IMR-90 (cell line): ENCODE measurements at regions not wholly inside any gene's neighbourhood (a gene's known extent, or its start where the extent isn't known, plus 50 kb on each side); places are given as distances from the start of the nearest gene placed in this dataset.

ENCODE experiments used
- ATAC-seq: fragments of 200-7000 bp; cut with Tn5 transposase; 2 replicates; pipeline ENCODE4 v1.9.1; 2020; ENCODE audit warnings: low read depth, mild to moderate bottlenecking, moderate library complexity
- BruUV-seq: library from RNA; stranded (reverse); fragments of 400-500 nt; replicated peaks from 2 replicates; lab custom pipeline; 2021; lab: Mats Ljungman, UMichigan
- CTCF ChIA-PET: fragments of 300-600 bp; formaldehyde crosslinking; extraction: SDS; loops from one replicate; lab custom pipeline; 2021; ENCODE audit warnings: antibody characterized with exemption; lab: Yijun Ruan, JAX
- POLR2A ChIA-PET: fragments of 300-600 bp; sonication (Branson Sonifier 250); formaldehyde crosslinking; loops from one replicate; lab custom pipeline; 2022; ENCODE audit warnings: antibody characterized with exemption; ENCODE audit not compliant: unreplicated experiment; lab: Charles Lee
- DNase-seq: peaks from one replicate; pipeline ENCODE4 v3.0.0; 2013
- H2AFZ ChIP-seq: replicated peaks from 2 replicates; pipeline ENCODE3; 2013; ENCODE audit warnings: low read length, mild to moderate bottlenecking; ENCODE audit not compliant: poor library complexity
- H2AK5ac ChIP-seq: 2 replicates; pipeline ENCODE4 v1.6.1; 2013; ENCODE audit warnings: low read depth, low read length, inconsistent platforms
- H2AK9ac ChIP-seq: replicated peaks from 2 replicates; pipeline ENCODE3; 2013; ENCODE audit warnings: mild to moderate bottlenecking, low read depth, low read length, moderate library complexity; ENCODE audit not compliant: poor library complexity
- H2BK120ac ChIP-seq: 2 replicates; pipeline ENCODE4 v1.6.1; 2013; ENCODE audit warnings: low read depth, low read length, inconsistent platforms
- H2BK15ac ChIP-seq: 3 replicates; pipeline ENCODE4 v1.6.1; 2013; ENCODE audit warnings: low read depth, low read length, inconsistent platforms
- H2BK20ac ChIP-seq: 2 replicates; pipeline ENCODE4 v1.6.1; 2013; ENCODE audit warnings: low read depth, mild to moderate bottlenecking, inconsistent platforms, low read length, moderate library complexity
- H2BK5ac ChIP-seq: 2 replicates; pipeline ENCODE4 v1.6.1; 2013; ENCODE audit warnings: mild to moderate bottlenecking, low read depth, low read length, inconsistent platforms; ENCODE audit not compliant: poor library complexity, severe bottlenecking
- H3K14ac ChIP-seq: replicated peaks from 2 replicates; pipeline ENCODE4 v1.6.1; 2013; ENCODE audit warnings: low read depth, low read length, inconsistent platforms
- H3K18ac ChIP-seq: 2 replicates; pipeline ENCODE4 v1.6.1; 2013; ENCODE audit warnings: low read depth, low read length, control low read depth
- H3K23ac ChIP-seq: 2 replicates; pipeline ENCODE4 v1.6.1; 2013; ENCODE audit warnings: low read depth, low read length, inconsistent platforms
- H3K27ac ChIP-seq: 2 replicates; pipeline ENCODE4 v1.5.1; 2013; ENCODE audit warnings: mild to moderate bottlenecking, control low read depth, low read length; ENCODE audit not compliant: insufficient read depth
- H3K27me3 ChIP-seq: 2 replicates; pipeline ENCODE4 v1.6.1; 2013; ENCODE audit warnings: low read length; ENCODE audit not compliant: control insufficient read depth, insufficient read depth
- H3K36me3 ChIP-seq: 2 replicates; pipeline ENCODE4 v1.6.1; 2013; ENCODE audit warnings: low read length, mixed read lengths; ENCODE audit not compliant: control insufficient read depth, insufficient read depth
- H3K4ac ChIP-seq: 2 replicates; pipeline ENCODE4 v1.6.1; 2013; ENCODE audit warnings: low read depth, low read length, inconsistent platforms
- H3K4me1 ChIP-seq: 2 replicates; pipeline ENCODE4 v1.6.1; 2013; ENCODE audit warnings: low read length, mixed read lengths; ENCODE audit not compliant: control insufficient read depth, insufficient read depth
- H3K4me2 ChIP-seq: 2 replicates; pipeline ENCODE4 v1.6.1; 2013; ENCODE audit warnings: low read depth, mild to moderate bottlenecking, control low read depth, low read length, moderate library complexity
- H3K4me3 ChIP-seq: 2 replicates; pipeline ENCODE4 v1.5.1; 2013; ENCODE audit warnings: low read depth, mild to moderate bottlenecking, control low read depth, low read length, moderate library complexity; ENCODE audit not compliant: insufficient read depth
- H3K56ac ChIP-seq: 2 replicates; pipeline ENCODE4 v1.6.1; 2013; ENCODE audit warnings: low read length, inconsistent platforms; ENCODE audit not compliant: insufficient read depth; ENCODE audit errors: extremely low read depth
- H3K79me1 ChIP-seq, 2 experiments: 2 replicates each; pipeline ENCODE4 v1.6.1; 2013; ENCODE audit warnings: low read length in 2 of 2, inconsistent platforms in 1 of 2, low read depth in 1 of 2
- H3K9ac ChIP-seq: 2 replicates; pipeline ENCODE4 v1.6.1; 2013; ENCODE audit warnings: low read depth, low read length, control low read depth
- H3K9me1 ChIP-seq: 2 replicates; pipeline ENCODE4 v1.6.1; 2013; ENCODE audit warnings: low read length, inconsistent platforms; ENCODE audit not compliant: insufficient read depth
- H3K9me3 ChIP-seq: 2 replicates; pipeline ENCODE4 v1.6.1; 2013; ENCODE audit warnings: low read length; ENCODE audit not compliant: control insufficient read depth, insufficient read depth
- H4K20me1 ChIP-seq: 2 replicates; pipeline ENCODE4 v1.6.1; 2013; ENCODE audit warnings: low read length, inconsistent platforms; ENCODE audit not compliant: insufficient read depth
- H4K5ac ChIP-seq: 2 replicates; pipeline ENCODE4 v1.6.1; 2013; ENCODE audit warnings: mild to moderate bottlenecking, low read depth, low read length, control low read depth
- H4K8ac ChIP-seq, 2 experiments: 2 replicates each; pipeline ENCODE4 v1.6.1; 2013; ENCODE audit warnings: low read depth in 2 of 2, low read length in 2 of 2, control low read depth in 1 of 2, inconsistent platforms in 1 of 2
- H4K91ac ChIP-seq: 2 replicates; pipeline ENCODE4 v1.6.1; 2013; ENCODE audit warnings: low read depth, low read length, inconsistent platforms; ENCODE audit not compliant: insufficient read depth
- CHD1 ChIP-seq: IDR thresholded peaks from 2 replicates; pipeline ENCODE4 v1.6.1; 2012; ENCODE audit warnings: low read depth, low read length, improper control_type of control experiment
- WGBS, 2 experiments: methylation state at CpG; one replicate each; pipeline versions ENCODE4 v1.1.5 to v1.1.7; 2013; ENCODE audit warnings: missing lambda C conversion rate in 2 of 2; ENCODE audit not compliant: insufficient read length in 1 of 2; ENCODE audit errors: extremely low coverage in 2 of 2; 5-methylcytosine and 5-hydroxymethylcytosine counted together
- dilution Hi-C: fragments of 300-500 bp; cut with HindIII; formaldehyde crosslinking; loops from one replicate; pipeline ENCODE4 v1.14.3; 2018; ENCODE audit warnings: low sequenced_read_pairs; ENCODE audit not compliant: unreplicated experiment
- in situ Hi-C: fragments of 300-500 bp; cut with MboI; formaldehyde crosslinking; loops from 3 replicates; pipeline ENCODE4 v1.14.3; 2019; ENCODE audit warnings: low sequenced_read_pairs, inconsistent platforms, mixed read lengths
- intact Hi-C: fragments of 100-400 bp; cut with micrococcal nuclease; formaldehyde crosslinking; loops from 2 replicates; pipeline ENCODE4 v1.10.0; 2022

GRCh38 chr7:25858200-25858524, 293.8 kb upstream of the NFE2L3 start:
- Histone ChIP-seq H3K9me1 (peaks cover 4% of the 10 kb centered on the region; the same call in 1 of the 2 replicates), H3K14ac (no peak overlapping the region), H4K20me1 (no peaks in the 10 kb centered on the region), H3K4me3 (no peak overlapping the region), H2AK5ac (no peak overlapping the region), H4K5ac (no peak overlapping the region), H4K8ac (peak overlapping the region in 1 of 2 experiments; percentile 70; a peak in 1 of 4 replicates), H3K4me1 (no peaks in the 10 kb centered on the region), H2BK15ac (no peak overlapping the region), H3K9ac (no peak overlapping the region), H3K27me3 (no peaks in the 10 kb centered on the region), H2BK5ac (no peak overlapping the region), H3K79me1 (no peaks in the 10 kb centered on the region), H3K18ac (no peak overlapping the region), H3K56ac (no peak overlapping the region), H3K27ac (no peak overlapping the region), H2BK20ac (no peak overlapping the region), H3K36me3 (no peaks in the 10 kb centered on the region), H2AK9ac (no peak overlapping the region), H3K4ac (no peak overlapping the region), H4K91ac (no peak overlapping the region), H2BK120ac (no peak overlapping the region), H2AFZ (no peak overlapping the region), H3K4me2 (no peak overlapping the region), H3K23ac (no peak overlapping the region), H3K9me3 (no peaks in the 10 kb centered on the region)
- BruUV-seq = no TSS peak
- no peak for TF ChIP-seq CHD1
- POLR2A ChIA-PET = no interaction called here
- DNase-seq (no peak), ATAC-seq (no peak)
- CTCF ChIA-PET = no interaction called here
- WGBS, 2 experiments = 93% methylated on average over 3 of the region's 9 CpGs; no CpG with 5 or more reads in 1 of the 2 experiments
- intact Hi-C loops = loop anchor here (10.0 kb wide), 1 partner anchor 347 kb away; the partner anchor contains the start of genes CBX3 and HNRNPA2B1
- dilution Hi-C loops = no loop called here
- in situ Hi-C loops = loop anchor here (10.0 kb wide), 2 partner anchors 347 to 997 kb away; partner anchors contain the start of genes CBX3 and HNRNPA2B1
